Colonic mucosa (tissue), 4 donors: ENCODE measurements at regions not wholly inside any gene's neighbourhood (a gene's known extent, or its start where the extent isn't known, plus 50 kb on each side); places are given as distances from the start of the nearest gene placed in this dataset.

Experiments used
- DNase-seq: peaks from one replicate; pipeline ENCODE4 v3.0.0-alpha.2; 2020
- H3K27ac ChIP-seq: fragments of 200-600 bp; one replicate; pipeline ENCODE4 v1.8.0; 2021
- H3K27me3 ChIP-seq: fragments of 200-600 bp; one replicate; pipeline ENCODE4 v1.8.0; 2021
- H3K36me3 ChIP-seq: fragments of 200-600 bp; one replicate; pipeline ENCODE4 v1.8.0; 2021
- H3K4me1 ChIP-seq: fragments of 200-600 bp; one replicate; pipeline ENCODE4 v1.8.0; 2021; ENCODE audit warnings: mild to moderate bottlenecking
- H3K4me3 ChIP-seq: fragments of 200-600 bp; one replicate; pipeline ENCODE4 v1.8.0; 2021
- H3K9ac ChIP-seq, 2 donors: one replicate each; pipeline ENCODE4 v1.7.0; 2013; ENCODE audit warnings: control low read depth in 2 of 2, low read depth in 2 of 2, low read length in 2 of 2
- H3K9me3 ChIP-seq: fragments of 200-600 bp; one replicate; pipeline ENCODE4 v1.8.0; 2021
- intact Hi-C: fragments of 100-400 bp; cut with DNase I; formaldehyde crosslinking; loops from one replicate; pipeline ENCODE4 v1.14.1; 2022
- TF ChIP-seq, protein P1 (sequence below): fragments of 200-600 bp; IDR thresholded peaks from one replicate; pipeline ENCODE4 v1.8.0; 2022; ENCODE audit warnings: antibody characterized with exemption, mild to moderate bottlenecking
- donor health status: healthy.
- donor health status: DM: no; HTN: no; CAD: no.
- donor health status: DM: no; HTN: no; CAD: no.

DNA sequence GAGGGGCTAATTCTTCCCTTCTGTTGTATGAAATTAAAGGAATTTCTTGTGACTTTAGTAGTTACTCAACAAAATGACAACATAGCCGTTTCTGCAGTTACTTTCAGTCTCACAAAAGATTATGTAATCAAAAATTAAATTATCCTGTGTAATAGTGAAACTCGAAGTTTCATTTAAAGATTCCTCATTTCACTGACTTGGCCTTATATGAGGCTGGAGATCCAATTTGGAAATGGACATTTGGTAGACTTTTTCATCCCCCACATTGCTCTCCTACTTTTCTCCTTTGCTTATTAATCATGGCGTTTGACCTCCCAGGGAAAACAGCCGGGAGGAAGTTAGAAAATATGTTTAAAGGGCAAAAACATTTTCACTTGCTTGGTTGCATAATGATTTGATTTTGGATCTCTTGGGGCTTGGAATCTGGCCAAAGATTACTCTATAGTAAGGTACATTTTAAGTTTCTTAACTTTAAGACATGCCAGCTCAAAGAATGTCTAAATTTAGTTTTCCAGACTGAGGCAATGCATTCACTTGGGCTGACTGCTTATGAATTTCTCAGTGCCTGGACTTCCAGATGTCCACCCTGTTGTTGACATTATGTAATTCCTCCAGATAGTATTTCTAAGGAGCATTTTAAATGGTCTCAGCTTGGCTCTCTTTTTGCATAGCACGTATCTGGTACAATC lies 1364.9 kb upstream of the MIR17HG start:
- TF ChIP-seq, protein P1, sequence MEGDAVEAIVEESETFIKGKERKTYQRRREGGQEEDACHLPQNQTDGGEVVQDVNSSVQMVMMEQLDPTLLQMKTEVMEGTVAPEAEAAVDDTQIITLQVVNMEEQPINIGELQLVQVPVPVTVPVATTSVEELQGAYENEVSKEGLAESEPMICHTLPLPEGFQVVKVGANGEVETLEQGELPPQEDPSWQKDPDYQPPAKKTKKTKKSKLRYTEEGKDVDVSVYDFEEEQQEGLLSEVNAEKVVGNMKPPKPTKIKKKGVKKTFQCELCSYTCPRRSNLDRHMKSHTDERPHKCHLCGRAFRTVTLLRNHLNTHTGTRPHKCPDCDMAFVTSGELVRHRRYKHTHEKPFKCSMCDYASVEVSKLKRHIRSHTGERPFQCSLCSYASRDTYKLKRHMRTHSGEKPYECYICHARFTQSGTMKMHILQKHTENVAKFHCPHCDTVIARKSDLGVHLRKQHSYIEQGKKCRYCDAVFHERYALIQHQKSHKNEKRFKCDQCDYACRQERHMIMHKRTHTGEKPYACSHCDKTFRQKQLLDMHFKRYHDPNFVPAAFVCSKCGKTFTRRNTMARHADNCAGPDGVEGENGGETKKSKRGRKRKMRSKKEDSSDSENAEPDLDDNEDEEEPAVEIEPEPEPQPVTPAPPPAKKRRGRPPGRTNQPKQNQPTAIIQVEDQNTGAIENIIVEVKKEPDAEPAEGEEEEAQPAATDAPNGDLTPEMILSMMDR, result no peak
- Histone ChIP-seq H3K27ac (no peak overlapping the region), H3K4me1 (no peaks in the 10 kb centered on the region), H3K27me3 (no peaks in the 10 kb centered on the region), H3K9ac (no peak overlapping the region), H3K9me3 (no peaks in the 10 kb centered on the region), H3K4me3 (no peak overlapping the region), H3K36me3 (no peaks in the 10 kb centered on the region)
- no peak for DNase-seq
- intact Hi-C loops, result no loop called here

GRCh38 chr13:89988206-89988605 lies 1359.3 kb upstream of the MIR17HG start:
- no peak for DNase-seq
- Histone ChIP-seq H3K27ac (no peak overlapping the region), H3K9me3 (no peaks in the 10 kb centered on the region), H3K27me3 (no peaks in the 10 kb centered on the region), H3K4me1 (no peaks in the 10 kb centered on the region), H3K4me3 (no peak overlapping the region), H3K36me3 (no peaks in the 10 kb centered on the region), H3K9ac (no peak overlapping the region)
- TF ChIP-seq, protein P1, result no peak
- intact Hi-C loops, result no loop called here

DNA sequence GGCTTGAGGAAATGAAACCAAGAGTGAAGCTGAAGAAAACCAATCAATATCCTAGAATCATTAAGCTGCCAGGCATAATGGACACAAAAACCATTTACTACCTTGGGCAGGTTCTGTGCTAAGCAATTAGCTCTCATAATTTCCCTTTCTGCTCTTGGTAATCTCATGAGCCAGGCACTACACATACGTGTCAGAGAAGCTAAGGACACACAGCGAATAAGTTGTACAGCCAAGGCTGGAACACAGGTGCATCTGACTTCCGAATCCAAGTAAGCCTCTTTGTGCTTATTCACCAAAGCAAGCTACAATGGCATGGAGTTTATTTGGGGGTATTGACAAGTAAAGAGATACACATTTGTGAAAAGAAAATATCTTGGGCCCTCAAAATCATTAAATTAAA lies 1343.9 kb upstream of the MIR17HG start:
- TF ChIP-seq, protein P1, result no peak
- Histone ChIP-seq H3K4me3 (no peak overlapping the region), H3K27me3 (no peaks in the 10 kb centered on the region), H3K36me3 (no peaks in the 10 kb centered on the region), H3K4me1 (no peaks in the 10 kb centered on the region), H3K9ac (no peak overlapping the region), H3K9me3 (no peaks in the 10 kb centered on the region), H3K27ac (no peak overlapping the region)
- DNase-seq, result no peak
- intact Hi-C loops, result no loop called here

DNA sequence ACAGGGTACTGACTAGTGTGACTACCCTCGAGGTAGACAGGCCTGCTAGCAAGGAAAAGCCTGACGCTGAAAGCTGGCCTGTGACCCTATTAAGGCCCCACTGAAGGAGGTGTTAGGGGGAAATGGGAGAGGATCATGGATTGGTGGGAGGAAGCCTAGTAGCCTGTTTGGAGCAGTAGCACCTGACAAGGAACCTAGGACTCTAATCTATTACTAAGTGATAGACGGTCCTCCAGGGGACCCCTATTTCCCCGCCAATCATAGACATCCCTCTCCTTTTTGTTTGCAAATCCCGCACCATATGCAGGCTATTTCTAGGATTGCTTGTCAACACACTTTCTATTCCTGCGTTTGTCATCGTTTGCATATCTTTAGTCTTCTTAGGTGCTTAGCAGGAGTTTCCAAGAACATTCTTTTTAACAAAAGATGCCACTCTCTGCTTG lies 1338.8 kb upstream of the MIR17HG start:
- no peaks in the 10 kb centered on the region for H3K4me1 ChIP-seq
- no peak overlapping the region for H3K4me3 ChIP-seq
- no peaks in the 10 kb centered on the region for H3K27me3 ChIP-seq
- H3K9me3 ChIP-seq, result no peaks in the 10 kb centered on the region
- no peak overlapping the region for H3K27ac ChIP-seq
- H3K36me3 ChIP-seq, result no peaks in the 10 kb centered on the region
- DNase-seq, result no peak
- TF ChIP-seq, protein P1, result no peak
- intact Hi-C loops, result no loop called here
- H3K9ac ChIP-seq, result no peak overlapping the region

DNA sequence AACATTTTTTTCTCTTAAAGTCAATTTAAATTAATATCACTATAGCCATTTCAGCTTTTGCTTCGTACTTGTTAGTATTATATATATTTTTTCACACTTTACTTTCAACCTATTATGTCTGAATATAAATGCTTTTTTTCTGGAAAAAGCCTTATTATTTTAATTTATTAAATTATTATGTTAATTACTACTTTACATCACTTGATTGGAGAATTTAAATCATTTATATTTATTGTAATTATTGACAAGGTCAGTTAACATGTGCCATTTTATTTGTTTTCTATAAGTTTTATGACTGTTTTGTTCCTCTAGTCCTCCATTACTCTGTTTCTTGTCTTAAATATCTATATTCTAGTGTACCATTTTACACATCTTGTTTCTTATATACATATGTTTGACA lies 1333.4 kb upstream of the MIR17HG start:
- intact Hi-C loops, result no loop called here
- Histone ChIP-seq H3K4me3 (no peak overlapping the region), H3K9ac (no peak overlapping the region), H3K9me3 (no peaks in the 10 kb centered on the region), H3K27ac (no peak overlapping the region), H3K4me1 (no peaks in the 10 kb centered on the region), H3K36me3 (no peaks in the 10 kb centered on the region), H3K27me3 (no peaks in the 10 kb centered on the region)
- DNase-seq, result no peak
- TF ChIP-seq, protein P1, result no peak
